Ramos (cell line): ENCODE measurements at regions not wholly inside any gene's neighbourhood (a gene's known extent, or its start where the extent isn't known, plus 50 kb on each side); places are given as distances from the start of the nearest gene placed in this dataset.

Experiments used
- in situ Hi-C: fragments of 300-500 bp; cut with MboI; formaldehyde crosslinking; loops from one replicate; pipeline ENCODE4 v1.14.3; 2022; ENCODE audit warnings: low sequenced_read_pairs; ENCODE audit not compliant: unreplicated experiment

GRCh38 chr21:15353546-15353945, 288.7 kb upstream of the NRIP1 start:
- in situ Hi-C loops, result no loop called here

- in situ Hi-C loops, result no loop called here
These were observed 289.7 kb upstream of the NRIP1 start for GRCh38 chr21:15354516-15354915.

- in situ Hi-C loops, result no loop called here
These were observed 290.3 kb upstream of the NRIP1 start for GRCh38 chr21:15355066-15355465.

- in situ Hi-C loops, result no loop called here
These were observed 294.5 kb upstream of the NRIP1 start for GRCh38 chr21:15359251-15359650.

GRCh38 chr21:15362458-15362857, 297.7 kb upstream of the NRIP1 start:
- in situ Hi-C loops, result no loop called here

GRCh38 chr21:15363921-15364320, 299.1 kb upstream of the NRIP1 start:
- in situ Hi-C loops, result no loop called here

- in situ Hi-C loops, result no loop called here
These were observed 301.1 kb upstream of the NRIP1 start for GRCh38 chr21:15365751-15366392.

GRCh38 chr21:15366555-15366954, 301.8 kb upstream of the NRIP1 start:
- in situ Hi-C loops, result no loop called here

GRCh38 chr21:15367061-15367626, 302.3 kb upstream of the NRIP1 start:
- in situ Hi-C loops, result no loop called here

- in situ Hi-C loops, result no loop called here
These were observed 305.7 kb upstream of the NRIP1 start for GRCh38 chr21:15370462-15370975.

GRCh38 chr21:15373941-15374340, 309.1 kb upstream of the NRIP1 start:
- in situ Hi-C loops, result no loop called here

GRCh38 chr21:15379776-15380175, 315.0 kb upstream of the NRIP1 start:
- in situ Hi-C loops, result no loop called here

- in situ Hi-C loops, result no loop called here
These were observed 318.8 kb upstream of the NRIP1 start for GRCh38 chr21:15383588-15383987.

- in situ Hi-C loops, result no loop called here
These were observed 325.2 kb upstream of the NRIP1 start for GRCh38 chr21:15390049-15390448.

- in situ Hi-C loops, result no loop called here
These were observed 332.5 kb upstream of the NRIP1 start for GRCh38 chr21:15397258-15397657.

GRCh38 chr21:15400905-15401304, 328.9 kb upstream of the USP25 start:
- in situ Hi-C loops, result no loop called here

- in situ Hi-C loops, result no loop called here
These were observed 328.5 kb upstream of the USP25 start for GRCh38 chr21:15401331-15401730.

GRCh38 chr21:15405214-15405613, 324.6 kb upstream of the USP25 start:
- in situ Hi-C loops, result no loop called here

- in situ Hi-C loops, result no loop called here
These were observed 323.0 kb upstream of the USP25 start for GRCh38 chr21:15406791-15407190.

- in situ Hi-C loops, result no loop called here
These were observed 322.2 kb upstream of the USP25 start for GRCh38 chr21:15407585-15407984.

- in situ Hi-C loops, result no loop called here
These were observed 321.7 kb upstream of the USP25 start for GRCh38 chr21:15408089-15408488.

GRCh38 chr21:15409031-15409430, 320.8 kb upstream of the USP25 start:
- in situ Hi-C loops, result no loop called here
